ENCODE measurements at regions not wholly inside any gene's neighbourhood (a gene's known extent, or its start where the extent isn't known, plus 50 kb on each side); places are given as distances from the start of the nearest gene placed in this dataset.

DNA sequence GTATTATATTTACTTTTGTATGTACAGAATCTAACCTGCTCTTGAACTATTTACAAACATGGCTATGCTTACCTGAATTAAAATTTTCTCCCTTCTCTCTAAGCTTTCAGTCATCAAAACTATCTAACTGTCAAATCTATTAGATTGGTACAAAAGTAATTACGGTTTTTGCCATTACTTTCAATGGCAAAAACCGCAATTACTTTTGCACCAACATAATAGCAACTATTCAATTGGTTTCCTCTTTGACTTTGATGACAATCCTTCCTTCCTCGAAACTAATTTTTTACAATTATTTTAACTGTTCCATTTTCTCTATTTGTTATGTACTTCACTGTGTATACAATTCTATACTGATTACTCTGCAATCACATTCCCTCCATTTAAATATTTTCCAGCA is 1019.4 kb upstream of the CDH2 start:
- H3K27me3 ChIP-seq: no peaks in the 10 kb centered on the region
- no peak overlapping the region for H3K4me3 ChIP-seq (replicated peaks in 1 of 3)
- no peak for DNase-seq
- intact Hi-C loops (cut with DNase I): no loop called here
- TF ChIP-seq POLR2A (IDR thresholded peaks at IDR 0.05) (no peak), CTCF (IDR thresholded peaks at IDR 0.05) (no peak)
- H3K36me3 ChIP-seq: no peaks in the 10 kb centered on the region
- H3K27ac ChIP-seq: no peak overlapping the region
- no peaks in the 10 kb centered on the region for H3K9me3 ChIP-seq
- H3K4me1 ChIP-seq: no peaks in the 10 kb centered on the region
- 91 to 94% methylated on average over 3 of the region's 3 CpGs for WGBS, 2 donors

GRCh38 chr18:29191263-29191662 is 1014.3 kb upstream of the CDH2 start:
- no peaks in the 10 kb centered on the region for H3K4me1 ChIP-seq
- H3K36me3 ChIP-seq: no peaks in the 10 kb centered on the region
- no peak overlapping the region for H3K27ac ChIP-seq
- TF ChIP-seq CTCF (IDR thresholded peaks at IDR 0.05) (no peak), POLR2A (IDR thresholded peaks at IDR 0.05) (no peak)
- DNase-seq: no peak
- no peaks in the 10 kb centered on the region for H3K9me3 ChIP-seq
- H3K27me3 ChIP-seq: no peaks in the 10 kb centered on the region
- 78 to 84% methylated on average over 3 of the region's 3 CpGs for WGBS, 2 donors
- intact Hi-C loops (cut with DNase I): no loop called here
- no peak overlapping the region for H3K4me3 ChIP-seq (replicated peaks in 1 of 3)

DNA sequence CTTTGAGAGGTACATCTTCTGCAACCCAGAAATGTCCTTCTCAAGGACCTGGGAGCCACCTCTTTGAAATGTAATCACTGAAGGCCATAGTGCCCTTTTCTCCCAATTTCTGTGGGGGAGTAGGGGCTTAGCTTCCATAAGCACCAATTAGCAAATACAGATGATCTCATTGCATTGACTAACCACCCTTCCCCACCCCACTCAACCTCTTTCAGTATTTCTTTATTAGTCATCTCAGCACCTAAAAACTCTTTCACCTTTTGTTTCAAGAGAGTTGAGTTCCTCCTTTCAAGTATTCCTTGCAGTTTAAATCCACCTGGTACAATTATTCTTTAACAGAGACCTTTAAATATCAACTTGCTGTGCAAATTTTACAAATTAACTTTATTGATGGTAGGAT is 1011.8 kb upstream of the CDH2 start:
- intact Hi-C loops (cut with DNase I): no loop called here
- TF ChIP-seq POLR2A (IDR thresholded peaks at IDR 0.05) (no peak), CTCF (IDR thresholded peaks at IDR 0.05) (no peak)
- H3K4me3 ChIP-seq (replicated peaks in 1 of 3): no peak overlapping the region
- H3K27ac ChIP-seq: no peak overlapping the region
- H3K27me3 ChIP-seq: no peaks in the 10 kb centered on the region
- H3K4me1 ChIP-seq: no peaks in the 10 kb centered on the region
- DNase-seq: no peak
- H3K9me3 ChIP-seq: no peaks in the 10 kb centered on the region
- no peaks in the 10 kb centered on the region for H3K36me3 ChIP-seq

GRCh38 chr18:29185801-29186200 is 1008.9 kb upstream of the CDH2 start:
- TF ChIP-seq CTCF (IDR thresholded peaks at IDR 0.05): no peak
- no peak for TF ChIP-seq POLR2A (IDR thresholded peaks at IDR 0.05)
- H3K9me3 ChIP-seq: no peaks in the 10 kb centered on the region
- no peak for DNase-seq
- intact Hi-C loops (cut with DNase I): no loop called here
- no peak overlapping the region for H3K27ac ChIP-seq
- WGBS, 2 donors: 57 to 65% methylated on average over 1 of the region's 1 CpG
- no peaks in the 10 kb centered on the region for H3K4me1 ChIP-seq
- H3K27me3 ChIP-seq: no peaks in the 10 kb centered on the region
- H3K4me3 ChIP-seq (replicated peaks in 1 of 3): no peak overlapping the region
- no peaks in the 10 kb centered on the region for H3K36me3 ChIP-seq

DNA sequence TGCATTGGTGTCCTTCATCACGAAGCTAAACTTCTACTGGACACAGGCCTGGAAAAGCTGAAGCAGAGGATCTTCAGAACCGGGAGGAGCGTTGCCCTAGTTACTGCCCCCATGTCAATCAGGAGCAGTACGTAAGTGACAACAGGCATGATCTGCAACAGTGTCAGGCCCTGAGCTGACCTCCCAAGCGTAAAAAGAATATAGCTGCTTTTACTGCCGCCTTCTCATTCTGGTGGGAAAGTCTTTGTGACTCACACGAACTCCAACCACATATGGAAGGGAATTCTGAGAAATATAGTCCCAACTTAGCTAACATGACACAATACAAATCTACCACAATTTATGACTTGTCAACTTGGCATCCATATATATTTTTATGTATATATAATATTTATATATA is 1007.7 kb upstream of the CDH2 start:
- no peaks in the 10 kb centered on the region for H3K36me3 ChIP-seq
- no peaks in the 10 kb centered on the region for H3K4me1 ChIP-seq
- DNase-seq: no peak
- intact Hi-C loops (cut with DNase I): no loop called here
- 74 to 80% methylated on average over 7 of the region's 7 CpGs for WGBS, 2 donors
- no peak overlapping the region for H3K4me3 ChIP-seq (replicated peaks in 1 of 3)
- no peaks in the 10 kb centered on the region for H3K9me3 ChIP-seq
- TF ChIP-seq POLR2A (IDR thresholded peaks at IDR 0.05): no peak
- no peak for TF ChIP-seq CTCF (IDR thresholded peaks at IDR 0.05)
- no peak overlapping the region for H3K27ac ChIP-seq
- H3K27me3 ChIP-seq: no peaks in the 10 kb centered on the region
